ENCODE measurements at regions not wholly inside any gene's neighbourhood (a gene's known extent, or its start where the extent isn't known, plus 50 kb on each side); places are given as distances from the start of the nearest gene placed in this dataset.
"Not testable (repeated sequence)": the region's sequence is repeated elsewhere in the genome, so short reads cannot be mapped to it uniquely, and the experiment has no call there.

- Mint-ChIP-seq H3K36me3 (ENCODE audit: low read depth) (no peaks in the 10 kb centered on the region), H3K4me3 (no peak overlapping the region), H3K27ac (no peak overlapping the region), H3K9me3 (ENCODE audit: low read depth) (no peaks in the 10 kb centered on the region), H3K27me3 (peaks cover 16% of the 10 kb centered on the region), H3K4me1 (peaks cover 8% of the 10 kb centered on the region)
- ChIA-PET POLR2A (no interaction called here), CTCF (interaction anchor here (0.6 to 3.1 kb wide), 4 partner anchors 11 to 52 kb away, joined by 3 to 20 read pairs (median 4); no protein-coding TSS in a partner anchor)
- ATAC-seq (no peak), DNase-seq (no peak)
- intact Hi-C loops (cut with DNase I, micrococcal nuclease), result loop anchor here in 1 of 2 experiments (5.0 kb wide), 1 partner anchor 1521 kb away; no protein-coding TSS in a partner anchor
These were observed 285.8 kb upstream of the G2E3 start for GRCh38 chr14:30272848-30273832.

DNA sequence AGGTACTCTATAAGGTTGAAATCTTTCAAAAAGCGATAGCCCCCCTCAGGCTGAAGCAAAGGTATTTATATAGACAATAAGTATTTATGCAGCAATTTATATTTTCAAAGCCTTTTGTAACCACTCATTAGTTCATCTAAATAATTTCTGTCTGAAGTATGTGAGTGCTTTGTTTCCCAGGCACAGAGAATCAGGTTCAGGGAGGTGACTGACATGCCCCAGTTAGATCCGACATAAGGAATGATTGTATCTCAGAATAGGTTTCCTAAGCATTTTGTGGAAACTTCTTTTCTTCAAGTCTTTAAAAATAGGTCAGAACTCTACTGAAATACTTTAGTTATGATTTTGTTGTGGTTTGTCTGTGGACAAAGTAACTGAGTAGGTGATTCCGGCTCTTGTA is 283.4 kb upstream of the G2E3 start:
- intact Hi-C loops (cut with DNase I, micrococcal nuclease), result no loop called here
- Mint-ChIP-seq H3K27ac (no peak overlapping the region), H3K4me3 (no peak overlapping the region), H3K36me3 (ENCODE audit: low read depth) (no peaks in the 10 kb centered on the region), H3K27me3 (peaks cover 11% of the 10 kb centered on the region), H3K4me1 (peaks cover under 1% of the 10 kb centered on the region), H3K9me3 (ENCODE audit: low read depth) (no peaks in the 10 kb centered on the region)
- DNase-seq (no peak), ATAC-seq (no peak)
- ChIA-PET POLR2A (no interaction called here), CTCF (no interaction called here)

- Mint-ChIP-seq H3K27me3 (peaks cover 10% of the 10 kb centered on the region), H3K4me1 (no peaks in the 10 kb centered on the region), H3K4me3 (no peak overlapping the region), H3K27ac (no peak overlapping the region), H3K36me3 (ENCODE audit: low read depth) (no peaks in the 10 kb centered on the region), H3K9me3 (ENCODE audit: low read depth) (no peaks in the 10 kb centered on the region)
- intact Hi-C loops (cut with DNase I, micrococcal nuclease), result no loop called here
- POLR2A ChIA-PET, result no interaction called here
- ATAC-seq (no peak), DNase-seq (no peak)
- CTCF ChIA-PET, result interaction anchor here (0.5 to 2.0 kb wide), 3 partner anchors 10 to 135 kb away, joined by 3 to 4 read pairs (median 3); no protein-coding TSS in a partner anchor
These were observed 281.7 kb upstream of the G2E3 start for GRCh38 chr14:30277268-30277667.

DNA sequence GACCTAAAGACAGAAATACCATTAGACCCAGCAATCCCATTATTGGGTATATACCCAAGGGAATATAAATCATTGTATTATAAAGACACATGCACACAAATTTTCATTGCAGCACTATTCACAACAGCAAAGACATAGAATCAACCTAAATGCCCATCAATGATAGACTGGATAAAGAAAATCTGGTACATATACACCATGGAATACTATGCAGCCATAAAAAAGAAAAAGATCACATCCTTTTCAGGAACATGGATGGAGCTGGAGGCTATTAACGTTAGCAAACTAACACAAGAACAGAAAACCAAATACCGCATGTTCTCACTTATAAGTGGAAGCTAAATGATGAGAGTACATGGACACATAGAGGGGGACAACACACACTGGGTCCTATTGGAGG is 280.1 kb upstream of the G2E3 start:
- H3K4me1 Mint-ChIP-seq; H3K36me3 Mint-ChIP-seq (ENCODE audit: low read depth); DNase-seq; POLR2A ChIA-PET; H3K27ac Mint-ChIP-seq; H3K4me3 Mint-ChIP-seq; CTCF ChIA-PET; H3K9me3 Mint-ChIP-seq (ENCODE audit: low read depth); ATAC-seq; intact Hi-C loops (cut with DNase I, micrococcal nuclease); H3K27me3 Mint-ChIP-seq: not testable (repeated sequence)

GRCh38 chr14:30283822-30284446 is 275.0 kb upstream of the G2E3 start:
- H3K27me3 Mint-ChIP-seq, result peaks cover 3% of the 10 kb centered on the region
- peaks cover 1% of the 10 kb centered on the region for H3K4me1 Mint-ChIP-seq
- CTCF ChIA-PET, result interaction anchor here (0.6 to 1.7 kb wide), 7 partner anchors 9 to 352 kb away, joined by 3 to 14 read pairs (median 4); no protein-coding TSS in a partner anchor
- no peak overlapping the region for H3K4me3 Mint-ChIP-seq
- intact Hi-C loops (cut with DNase I, micrococcal nuclease), result no loop called here
- H3K9me3 Mint-ChIP-seq (ENCODE audit: low read depth), result no peaks in the 10 kb centered on the region
- no peak overlapping the region for H3K27ac Mint-ChIP-seq
- DNase-seq (peak; percentile 47), ATAC-seq (peak; percentile 47)
- H3K36me3 Mint-ChIP-seq (ENCODE audit: low read depth), result no peaks in the 10 kb centered on the region
- POLR2A ChIA-PET, result no interaction called here

GRCh38 chr14:30284808-30285207 is 274.1 kb upstream of the G2E3 start:
- POLR2A ChIA-PET, result no interaction called here
- CTCF ChIA-PET, result interaction anchor here (0.9 to 2.0 kb wide), 6 partner anchors 14 to 236 kb away, joined by 3 to 11 read pairs (median 5); no protein-coding TSS in a partner anchor
- DNase-seq (no peak), ATAC-seq (no peak)
- Mint-ChIP-seq H3K27ac (no peak overlapping the region), H3K27me3 (peaks cover 3% of the 10 kb centered on the region), H3K36me3 (ENCODE audit: low read depth) (no peaks in the 10 kb centered on the region), H3K4me1 (peaks cover 1% of the 10 kb centered on the region), H3K4me3 (no peak overlapping the region), H3K9me3 (ENCODE audit: low read depth) (no peaks in the 10 kb centered on the region)
- intact Hi-C loops (cut with DNase I, micrococcal nuclease), result no loop called here

DNA sequence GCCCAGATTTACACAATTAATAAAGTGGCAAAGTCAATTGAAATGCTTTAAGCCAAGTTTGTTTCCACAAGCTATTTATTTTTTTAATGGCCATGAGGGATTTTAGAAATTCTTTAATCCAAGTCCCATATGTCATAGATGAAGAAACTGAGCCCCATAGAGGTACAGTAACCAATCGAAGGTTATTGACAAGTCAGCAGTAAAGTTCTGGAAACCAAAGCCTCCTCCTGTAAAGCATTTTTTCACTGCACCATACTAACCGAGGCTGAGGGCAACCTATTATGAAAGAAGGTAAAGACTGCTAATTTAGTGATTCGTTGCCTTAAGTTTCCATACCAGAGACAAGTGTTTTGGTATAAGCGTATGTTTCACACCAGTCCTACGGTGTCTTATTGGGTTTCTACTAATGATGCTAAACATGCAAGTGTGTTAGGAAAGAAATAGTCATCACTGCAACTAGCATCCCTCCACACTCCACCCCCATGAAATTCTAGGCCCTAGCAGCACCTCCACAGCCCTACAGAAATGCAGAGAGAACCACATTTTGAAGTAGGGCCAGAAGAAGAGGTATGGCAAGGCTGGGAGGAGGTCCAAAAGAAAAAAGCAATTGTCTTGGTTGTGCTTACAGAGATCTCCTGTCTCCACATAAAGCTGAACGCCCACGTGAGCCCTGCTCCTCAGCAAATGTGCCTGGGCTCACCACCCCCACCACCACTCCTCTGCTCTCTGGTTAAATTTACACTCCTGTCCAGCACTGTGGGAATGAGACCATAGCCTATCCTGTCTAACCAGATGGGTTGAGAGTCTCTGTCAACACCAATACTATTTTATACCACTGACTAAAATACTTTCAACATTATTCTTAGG is 271.1 kb upstream of the G2E3 start:
- Mint-ChIP-seq H3K27ac (no peak overlapping the region), H3K9me3 (ENCODE audit: low read depth) (no peaks in the 10 kb centered on the region), H3K4me1 (peaks cover 1% of the 10 kb centered on the region), H3K27me3 (peaks cover 5% of the 10 kb centered on the region), H3K4me3 (no peak overlapping the region), H3K36me3 (ENCODE audit: low read depth) (no peaks in the 10 kb centered on the region)
- ATAC-seq (peak; percentile 75), DNase-seq (no peak)
- ChIA-PET POLR2A (no interaction called here), CTCF (interaction anchor here (0.7 to 1.2 kb wide), 3 partner anchors 11 to 234 kb away, joined by 3 read pairs; no protein-coding TSS in a partner anchor)
- intact Hi-C loops (cut with DNase I, micrococcal nuclease), result no loop called here

- POLR2A ChIA-PET, result no interaction called here
- CTCF ChIA-PET, result no interaction called here
- H3K4me3 Mint-ChIP-seq, result no peak overlapping the region
- intact Hi-C loops (cut with DNase I, micrococcal nuclease), result no loop called here
- H3K9me3 Mint-ChIP-seq (ENCODE audit: low read depth), result no peaks in the 10 kb centered on the region
- no peaks in the 10 kb centered on the region for H3K36me3 Mint-ChIP-seq (ENCODE audit: low read depth)
- no peak overlapping the region for H3K27ac Mint-ChIP-seq
- H3K27me3 Mint-ChIP-seq, result peaks cover 5% of the 10 kb centered on the region
- no peak for DNase-seq
- peaks cover 1% of the 10 kb centered on the region for H3K4me1 Mint-ChIP-seq
- ATAC-seq, result no peak
These were observed 269.0 kb upstream of the G2E3 start for GRCh38 chr14:30290001-30290400.

GRCh38 chr14:30291216-30291615 is 267.7 kb upstream of the G2E3 start:
- peaks cover 4% of the 10 kb centered on the region for H3K4me1 Mint-ChIP-seq
- CTCF ChIA-PET, result no interaction called here
- intact Hi-C loops (cut with DNase I, micrococcal nuclease), result no loop called here
- ATAC-seq (no peak), DNase-seq (no peak)
- POLR2A ChIA-PET, result no interaction called here
- no peaks in the 10 kb centered on the region for H3K9me3 Mint-ChIP-seq (ENCODE audit: low read depth)
- no peak overlapping the region for H3K4me3 Mint-ChIP-seq
- no peak overlapping the region for H3K27ac Mint-ChIP-seq
- no peaks in the 10 kb centered on the region for H3K36me3 Mint-ChIP-seq (ENCODE audit: low read depth)
- H3K27me3 Mint-ChIP-seq, result peaks cover 4% of the 10 kb centered on the region

DNA sequence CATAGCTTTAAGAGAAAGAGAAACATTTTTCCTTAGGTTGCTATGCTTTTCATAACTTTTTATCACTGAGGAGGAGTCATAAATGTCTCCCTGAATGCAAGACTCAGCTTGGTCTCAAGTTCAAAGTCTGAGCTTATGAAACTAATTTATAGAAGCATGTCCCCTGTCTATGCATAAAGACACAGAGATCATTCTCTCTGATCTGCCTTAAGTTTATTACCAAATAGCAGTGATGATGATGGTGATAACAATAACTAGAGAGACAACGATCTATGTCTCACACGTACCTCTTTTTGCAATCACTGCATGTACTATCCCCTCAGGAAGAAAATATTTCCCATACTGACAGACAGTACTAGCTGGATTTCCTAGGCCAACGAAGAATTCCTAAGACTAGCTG is 266.4 kb upstream of the G2E3 start:
- Mint-ChIP-seq H3K4me1 (peaks cover 8% of the 10 kb centered on the region), H3K27ac (no peak overlapping the region), H3K27me3 (peaks cover 8% of the 10 kb centered on the region), H3K9me3 (ENCODE audit: low read depth) (no peaks in the 10 kb centered on the region), H3K36me3 (ENCODE audit: low read depth) (no peaks in the 10 kb centered on the region), H3K4me3 (no peak overlapping the region)
- ChIA-PET CTCF (interaction anchor here (1.0 to 2.0 kb wide), 2 partner anchors 9 to 54 kb away, joined by 3 to 4 read pairs; no protein-coding TSS in a partner anchor), POLR2A (no interaction called here)
- no peak for ATAC-seq
- no peak for DNase-seq
- intact Hi-C loops (cut with DNase I, micrococcal nuclease), result no loop called here

DNA sequence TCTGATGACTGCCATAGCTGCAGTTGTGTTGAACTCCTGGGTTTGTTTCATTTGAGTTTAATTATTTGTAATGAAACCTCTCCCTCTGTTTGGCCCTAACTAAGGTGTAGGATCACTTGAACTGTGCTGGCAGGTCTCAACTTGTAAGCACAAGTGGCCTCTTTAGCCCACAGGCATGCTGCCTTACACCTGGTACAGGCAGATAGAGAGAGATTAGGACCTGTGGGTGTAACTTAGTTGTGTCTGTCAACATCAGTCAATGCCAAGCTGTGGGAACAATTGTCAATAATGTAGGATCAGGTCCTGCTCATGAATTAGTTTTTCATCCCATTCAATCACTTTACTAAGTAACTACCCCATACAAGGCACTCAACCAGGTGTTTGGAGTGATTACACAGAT is 263.0 kb upstream of the G2E3 start:
- H3K27ac Mint-ChIP-seq, result no peak overlapping the region
- peaks cover 6% of the 10 kb centered on the region for H3K4me1 Mint-ChIP-seq
- H3K27me3 Mint-ChIP-seq, result peaks cover 10% of the 10 kb centered on the region
- DNase-seq (no peak), ATAC-seq (peak; percentile 53)
- intact Hi-C loops (cut with DNase I, micrococcal nuclease), result no loop called here
- no peaks in the 10 kb centered on the region for H3K36me3 Mint-ChIP-seq (ENCODE audit: low read depth)
- no peaks in the 10 kb centered on the region for H3K9me3 Mint-ChIP-seq (ENCODE audit: low read depth)
- ChIA-PET POLR2A (no interaction called here), CTCF (no interaction called here)
- H3K4me3 Mint-ChIP-seq, result no peak overlapping the region

Data from activated CD4-positive, alpha-beta T cell treated with anti-CD3 and anti-CD28 coated beads for 36 hours (primary cell).